ENCODE measurements at regions not wholly inside any gene's neighbourhood (a gene's known extent, or its start where the extent isn't known, plus 50 kb on each side); places are given as distances from the start of the nearest gene placed in this dataset.

DNA sequence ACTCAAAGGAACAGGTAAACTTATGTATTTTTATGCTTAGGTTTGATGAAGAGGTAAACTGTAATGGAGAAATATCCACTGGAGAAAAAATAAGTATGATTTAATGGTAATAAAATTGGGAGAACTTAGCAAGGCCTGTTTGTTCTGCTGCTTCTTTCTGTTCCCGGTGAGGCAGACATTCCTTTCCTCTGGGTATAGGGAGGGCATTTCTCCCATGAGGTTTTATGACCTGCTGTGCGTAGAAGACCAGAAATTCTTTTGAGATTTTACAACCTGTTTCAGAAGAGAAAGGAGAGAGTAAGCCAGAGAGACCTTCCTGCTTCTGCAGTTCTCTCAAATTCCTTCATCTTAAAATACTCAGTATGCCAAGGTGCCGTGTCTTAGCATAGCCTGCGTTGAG, 139.4 kb upstream of the RMST start:
- H3K4me1 Mint-ChIP-seq = no peaks in the 10 kb centered on the region
- no peak overlapping the region for H3K4me3 ChIP-seq (ENCODE audit: control insufficient read depth in 1 of 2, extremely low read depth in 1 of 2, low read length in 1 of 2)
- H3K4me1 ChIP-seq (ENCODE audit: control insufficient read depth in 1 of 2, extremely low read depth in 1 of 2, insufficient read depth in 2 of 2, low read length in 2 of 2) = no peaks in the 10 kb centered on the region
- ChIA-PET POLR2A (interaction anchor here in 1 of 2 donors (0.7 kb wide), 1 partner anchor 1098 kb away, joined by 3 read pairs; no protein-coding TSS in a partner anchor), CTCF (no interaction called here)
- peaks cover 0 to 2% of the 10 kb centered on the region in 2 experiments for H3K27me3 ChIP-seq (replicated peaks in 1 of 2; ENCODE audit: control insufficient read depth in 2 of 2, extremely low read depth in 1 of 2, insufficient read depth in 2 of 2, low read length in 1 of 2)
- peaks cover 17 to 33% of the 10 kb centered on the region in 2 donors for H3K27me3 Mint-ChIP-seq
- H3K36me3 ChIP-seq (ENCODE audit: control insufficient read depth in 2 of 2, extremely low read depth in 1 of 2, insufficient read depth in 1 of 2, low read length in 1 of 2) = no peaks in the 10 kb centered on the region
- H3K9me3 ChIP-seq = no peaks in the 10 kb centered on the region
- H3K9me3 Mint-ChIP-seq = no peaks in the 10 kb centered on the region
- 87% methylated on average over 3 of the region's 4 CpGs for WGBS (ENCODE audit: insufficient coverage)
- H3K27ac Mint-ChIP-seq = no peak overlapping the region
- H3K4me3 Mint-ChIP-seq = no peak overlapping the region
- H3K27ac ChIP-seq (ENCODE audit: low read length) = no peak overlapping the region
- ATAC-seq (replicated peaks in 1 of 4) = no peak
- DNase-seq = no peak
- no peaks in the 10 kb centered on the region for H3K36me3 Mint-ChIP-seq

GRCh38 chr12:97324471-97324870, 138.1 kb upstream of the RMST start:
- WGBS (ENCODE audit: insufficient coverage) = 79% methylated on average over 6 of the region's 7 CpGs
- Mint-ChIP-seq H3K27ac (no peak overlapping the region), H3K27me3 (peaks cover 23 to 38% of the 10 kb centered on the region in 2 donors), H3K4me3 (no peak overlapping the region), H3K9me3 (no peaks in the 10 kb centered on the region), H3K36me3 (no peaks in the 10 kb centered on the region), H3K4me1 (no peaks in the 10 kb centered on the region)
- Histone ChIP-seq H3K27me3 (replicated peaks in 1 of 2; ENCODE audit: control insufficient read depth in 2 of 2, extremely low read depth in 1 of 2, insufficient read depth in 2 of 2, low read length in 1 of 2) (peaks cover 0 to 2% of the 10 kb centered on the region in 2 experiments), H3K27ac (ENCODE audit: low read length) (no peak overlapping the region), H3K36me3 (ENCODE audit: control insufficient read depth in 2 of 2, extremely low read depth in 1 of 2, insufficient read depth in 1 of 2, low read length in 1 of 2) (no peaks in the 10 kb centered on the region), H3K4me3 (ENCODE audit: control insufficient read depth in 1 of 2, extremely low read depth in 1 of 2, low read length in 1 of 2) (no peak overlapping the region), H3K9me3 (no peaks in the 10 kb centered on the region), H3K4me1 (ENCODE audit: control insufficient read depth in 1 of 2, extremely low read depth in 1 of 2, insufficient read depth in 2 of 2, low read length in 2 of 2) (no peaks in the 10 kb centered on the region)
- no peak for DNase-seq
- ChIA-PET POLR2A (no interaction called here), CTCF (interaction anchor here in 1 of 2 donors (0.6 kb wide), 1 partner anchor 79 kb away, joined by 5 read pairs; no protein-coding TSS in a partner anchor)
- ATAC-seq (replicated peaks in 1 of 4) = no peak

DNA sequence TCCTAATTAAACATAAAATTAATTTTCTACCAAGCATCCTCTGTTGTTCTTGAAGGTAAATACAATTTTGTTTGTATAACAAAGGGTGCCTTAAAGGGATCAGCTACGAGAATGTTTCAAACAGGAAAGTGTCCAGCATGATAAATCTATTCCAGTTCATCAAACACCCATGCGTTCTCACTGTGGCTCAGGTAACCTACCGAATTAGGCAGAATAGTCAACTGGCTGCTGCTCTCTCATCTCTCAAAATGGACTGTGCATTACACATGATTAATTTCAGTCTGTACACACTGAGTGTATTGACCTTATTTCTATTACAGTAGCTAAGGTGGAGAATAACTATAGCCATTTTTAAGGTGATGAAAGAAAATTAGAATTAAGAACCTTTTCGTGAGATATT, 127.5 kb upstream of the RMST start:
- Histone ChIP-seq H3K36me3 (ENCODE audit: control insufficient read depth in 2 of 2, extremely low read depth in 1 of 2, insufficient read depth in 1 of 2, low read length in 1 of 2) (no peaks in the 10 kb centered on the region), H3K27ac (ENCODE audit: low read length) (no peak overlapping the region), H3K9me3 (no peaks in the 10 kb centered on the region), H3K27me3 (replicated peaks in 1 of 2; ENCODE audit: control insufficient read depth in 2 of 2, extremely low read depth in 1 of 2, insufficient read depth in 2 of 2, low read length in 1 of 2) (no peaks in the 10 kb centered on the region), H3K4me1 (ENCODE audit: control insufficient read depth in 1 of 2, extremely low read depth in 1 of 2, insufficient read depth in 2 of 2, low read length in 2 of 2) (no peaks in the 10 kb centered on the region), H3K4me3 (ENCODE audit: control insufficient read depth in 1 of 2, extremely low read depth in 1 of 2, low read length in 1 of 2) (no peak overlapping the region)
- ChIA-PET POLR2A (no interaction called here), CTCF (no interaction called here)
- ATAC-seq (replicated peaks in 1 of 4) (no peak), DNase-seq (no peak)
- no CpG with 5 or more reads among the region's 4 CpGs for WGBS (ENCODE audit: insufficient coverage)
- Mint-ChIP-seq H3K36me3 (no peaks in the 10 kb centered on the region), H3K4me3 (no peak overlapping the region), H3K9me3 (no peaks in the 10 kb centered on the region), H3K27ac (no peak overlapping the region), H3K4me1 (no peaks in the 10 kb centered on the region), H3K27me3 (peaks cover 11 to 18% of the 10 kb centered on the region in 2 donors)

DNA sequence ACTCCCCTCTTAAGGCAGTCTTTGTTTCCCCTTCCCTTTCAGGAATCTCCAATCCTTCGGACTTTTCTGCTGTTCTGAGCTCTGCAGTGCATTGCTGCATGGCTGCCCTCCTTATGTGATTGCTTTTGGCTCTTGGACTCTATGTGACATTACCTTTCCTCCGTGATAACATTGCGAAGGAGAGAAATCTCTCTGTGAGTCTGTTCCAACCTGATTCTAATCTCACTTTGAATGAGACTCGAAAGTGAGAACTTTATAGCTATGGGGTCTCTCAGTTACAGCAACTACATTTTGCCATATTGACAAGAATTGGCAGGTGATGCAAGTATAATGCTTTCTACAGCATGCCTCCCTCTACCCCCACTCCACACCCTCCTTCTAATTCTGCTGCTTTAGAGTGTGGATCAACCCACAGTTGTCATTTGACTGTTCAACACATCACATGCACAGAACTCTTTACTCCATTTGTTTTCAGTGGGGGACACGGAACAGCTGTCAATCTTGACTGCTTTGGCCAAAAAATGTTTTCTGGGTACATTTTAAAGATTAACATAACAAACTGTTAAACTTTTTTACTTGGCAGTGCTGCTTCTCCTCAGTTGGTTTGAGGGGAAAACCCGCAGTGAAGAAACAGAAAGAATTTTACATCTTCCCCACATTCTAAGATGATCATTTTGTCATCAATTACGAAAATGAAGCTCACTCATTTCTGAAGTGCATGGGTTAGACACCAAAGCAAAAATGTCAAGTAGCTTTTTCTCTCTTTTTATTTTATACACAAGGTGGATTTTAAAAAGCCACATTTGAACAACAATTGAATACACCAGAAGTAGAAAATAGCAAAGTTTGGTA, 125.5 kb upstream of the RMST start:
- Mint-ChIP-seq H3K4me3 (no peak overlapping the region), H3K36me3 (no peaks in the 10 kb centered on the region), H3K27ac (no peak overlapping the region), H3K4me1 (no peaks in the 10 kb centered on the region), H3K9me3 (no peaks in the 10 kb centered on the region), H3K27me3 (peaks cover 11 to 18% of the 10 kb centered on the region in 2 donors)
- no peaks in the 10 kb centered on the region for H3K36me3 ChIP-seq (ENCODE audit: control insufficient read depth in 2 of 2, extremely low read depth in 1 of 2, insufficient read depth in 1 of 2, low read length in 1 of 2)
- H3K4me1 ChIP-seq (ENCODE audit: control insufficient read depth in 1 of 2, extremely low read depth in 1 of 2, insufficient read depth in 2 of 2, low read length in 2 of 2) = no peaks in the 10 kb centered on the region
- no peak overlapping the region for H3K27ac ChIP-seq (ENCODE audit: low read length)
- H3K4me3 ChIP-seq (ENCODE audit: control insufficient read depth in 1 of 2, extremely low read depth in 1 of 2, low read length in 1 of 2) = no peak overlapping the region
- H3K27me3 ChIP-seq (replicated peaks in 1 of 2; ENCODE audit: control insufficient read depth in 2 of 2, extremely low read depth in 1 of 2, insufficient read depth in 2 of 2, low read length in 1 of 2) = no peaks in the 10 kb centered on the region
- POLR2A ChIA-PET = no interaction called here
- no peaks in the 10 kb centered on the region for H3K9me3 ChIP-seq
- 70% methylated on average over 4 of the region's 7 CpGs for WGBS (ENCODE audit: insufficient coverage)
- CTCF ChIA-PET = no interaction called here
- DNase-seq = no peak
- ATAC-seq (replicated peaks in 1 of 4) = no peak

DNA sequence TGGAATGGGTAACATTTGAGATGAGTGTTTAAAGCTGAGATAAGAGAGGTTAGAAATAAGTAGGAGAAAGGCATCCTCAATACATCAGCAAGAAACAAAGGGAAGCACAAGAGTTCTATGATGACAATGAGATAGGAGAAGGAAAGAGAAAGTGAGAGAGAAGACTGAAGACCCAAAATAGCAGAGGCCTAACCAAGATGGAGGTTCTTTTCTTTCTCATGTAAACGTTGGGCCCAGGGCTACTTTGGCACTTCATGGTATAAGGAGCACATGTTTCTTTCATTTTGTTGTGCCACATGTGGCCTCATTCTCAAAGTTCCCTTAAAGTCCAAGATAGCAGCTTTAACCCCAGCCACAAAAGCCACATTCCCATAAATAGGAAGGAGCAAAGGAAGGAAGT, 120.5 kb upstream of the RMST start:
- no peak for ATAC-seq (replicated peaks in 1 of 4)
- WGBS (ENCODE audit: insufficient coverage) = 50% methylated on average over 1 of the region's 1 CpG
- peaks cover 11 to 18% of the 10 kb centered on the region in 2 donors for H3K27me3 Mint-ChIP-seq
- Histone ChIP-seq H3K27ac (ENCODE audit: low read length) (no peak overlapping the region), H3K27me3 (replicated peaks in 1 of 2; ENCODE audit: control insufficient read depth in 2 of 2, extremely low read depth in 1 of 2, insufficient read depth in 2 of 2, low read length in 1 of 2) (no peaks in the 10 kb centered on the region), H3K9me3 (no peaks in the 10 kb centered on the region), H3K4me1 (ENCODE audit: control insufficient read depth in 1 of 2, extremely low read depth in 1 of 2, insufficient read depth in 2 of 2, low read length in 2 of 2) (no peaks in the 10 kb centered on the region), H3K4me3 (ENCODE audit: control insufficient read depth in 1 of 2, extremely low read depth in 1 of 2, low read length in 1 of 2) (no peak overlapping the region), H3K36me3 (ENCODE audit: control insufficient read depth in 2 of 2, extremely low read depth in 1 of 2, insufficient read depth in 1 of 2, low read length in 1 of 2) (no peaks in the 10 kb centered on the region)
- no peaks in the 10 kb centered on the region for H3K4me1 Mint-ChIP-seq
- CTCF ChIA-PET = no interaction called here
- no peaks in the 10 kb centered on the region for H3K9me3 Mint-ChIP-seq
- POLR2A ChIA-PET = no interaction called here
- no peak for DNase-seq
- H3K36me3 Mint-ChIP-seq = no peaks in the 10 kb centered on the region
- no peak overlapping the region for H3K4me3 Mint-ChIP-seq
- no peak overlapping the region for H3K27ac Mint-ChIP-seq

DNA sequence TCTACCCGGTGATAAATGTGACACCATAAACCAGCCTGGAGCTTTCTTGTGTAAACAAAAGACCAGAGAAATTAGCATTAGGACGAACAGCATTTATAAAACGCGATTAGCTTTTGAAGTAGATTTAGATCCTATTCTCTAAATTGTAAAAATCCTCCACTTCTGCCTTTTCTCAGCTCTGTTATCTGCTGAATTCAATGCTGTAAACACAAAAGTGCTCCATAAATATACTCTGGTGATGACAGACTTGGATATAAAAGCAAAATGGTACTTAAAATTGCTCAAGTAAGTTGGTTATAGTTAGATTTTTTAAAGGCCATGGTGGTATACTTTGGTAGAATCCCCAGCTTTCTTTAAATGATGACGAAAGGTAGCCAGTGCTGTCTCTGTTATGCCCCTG, 114.6 kb upstream of the RMST start:
- ATAC-seq (replicated peaks in 1 of 4) = no peak
- no peaks in the 10 kb centered on the region for H3K27me3 ChIP-seq (replicated peaks in 1 of 2; ENCODE audit: control insufficient read depth in 2 of 2, extremely low read depth in 1 of 2, insufficient read depth in 2 of 2, low read length in 1 of 2)
- Mint-ChIP-seq H3K36me3 (no peaks in the 10 kb centered on the region), H3K9me3 (no peaks in the 10 kb centered on the region), H3K4me3 (no peak overlapping the region), H3K27me3 (no peaks in the 10 kb centered on the region), H3K4me1 (no peaks in the 10 kb centered on the region), H3K27ac (no peak overlapping the region)
- no peak overlapping the region for H3K27ac ChIP-seq (ENCODE audit: low read length)
- no peaks in the 10 kb centered on the region for H3K36me3 ChIP-seq (ENCODE audit: control insufficient read depth in 2 of 2, extremely low read depth in 1 of 2, insufficient read depth in 1 of 2, low read length in 1 of 2)
- H3K9me3 ChIP-seq = no peaks in the 10 kb centered on the region
- no peaks in the 10 kb centered on the region for H3K4me1 ChIP-seq (ENCODE audit: control insufficient read depth in 1 of 2, extremely low read depth in 1 of 2, insufficient read depth in 2 of 2, low read length in 2 of 2)
- no peak overlapping the region for H3K4me3 ChIP-seq (ENCODE audit: control insufficient read depth in 1 of 2, extremely low read depth in 1 of 2, low read length in 1 of 2)
- DNase-seq = no peak
- CTCF ChIA-PET = no interaction called here
- POLR2A ChIA-PET = no interaction called here
- 83% methylated on average over 1 of the region's 5 CpGs for WGBS (ENCODE audit: insufficient coverage)

Measured in T-cell (primary cell).